PFSK-1 (cell line): ENCODE measurements at regions not wholly inside any gene's neighbourhood (a gene's known extent, or its start where the extent isn't known, plus 50 kb on each side); places are given as distances from the start of the nearest gene placed in this dataset.

ENCODE experiments used
- FOXP2 ChIP-seq: optimal IDR thresholded peaks from 2 replicates; pipeline ENCODE3; 2011; ENCODE audit warnings: borderline replicate concordance, control low read depth, inconsistent platforms; ENCODE audit not compliant: insufficient read depth; ENCODE audit errors: extremely low read length, extremely low read depth
- POLR2AphosphoS5 ChIP-seq: IDR thresholded peaks from 2 replicates; pipeline ENCODE4 v1.6.1; 2012; ENCODE audit warnings: low read depth, mild to moderate bottlenecking, control low read depth, low read length, moderate library complexity
- SIN3A ChIP-seq: IDR thresholded peaks from 2 replicates; pipeline ENCODE4 v1.6.1; 2012; ENCODE audit warnings: mild to moderate bottlenecking, low read length, moderate library complexity, borderline replicate concordance; ENCODE audit not compliant: insufficient read depth
- TAF1 ChIP-seq: IDR thresholded peaks from 2 replicates; pipeline ENCODE4 v1.6.1; 2012; ENCODE audit warnings: low read length, control low read depth, borderline replicate concordance; ENCODE audit not compliant: insufficient read depth
- TF ChIP-seq, protein P1 (sequence below), 2 experiments: IDR thresholded peaks; 2 replicates each; pipeline versions ENCODE4 v1.6.1 to v1.8.0; 2011 to 2012; ENCODE audit warnings: low read depth in 2 of 2, low read length in 2 of 2, control low read depth in 1 of 2, inconsistent platforms in 1 of 2, mild to moderate bottlenecking in 1 of 2, moderate library complexity in 1 of 2; ENCODE audit not compliant: insufficient read depth in 1 of 2

- TF ChIP-seq FOXP2 (no peak), TAF1 (no peak), POLR2AphosphoS5 (no peak), SIN3A (no peak)
- TF ChIP-seq, protein P1, sequence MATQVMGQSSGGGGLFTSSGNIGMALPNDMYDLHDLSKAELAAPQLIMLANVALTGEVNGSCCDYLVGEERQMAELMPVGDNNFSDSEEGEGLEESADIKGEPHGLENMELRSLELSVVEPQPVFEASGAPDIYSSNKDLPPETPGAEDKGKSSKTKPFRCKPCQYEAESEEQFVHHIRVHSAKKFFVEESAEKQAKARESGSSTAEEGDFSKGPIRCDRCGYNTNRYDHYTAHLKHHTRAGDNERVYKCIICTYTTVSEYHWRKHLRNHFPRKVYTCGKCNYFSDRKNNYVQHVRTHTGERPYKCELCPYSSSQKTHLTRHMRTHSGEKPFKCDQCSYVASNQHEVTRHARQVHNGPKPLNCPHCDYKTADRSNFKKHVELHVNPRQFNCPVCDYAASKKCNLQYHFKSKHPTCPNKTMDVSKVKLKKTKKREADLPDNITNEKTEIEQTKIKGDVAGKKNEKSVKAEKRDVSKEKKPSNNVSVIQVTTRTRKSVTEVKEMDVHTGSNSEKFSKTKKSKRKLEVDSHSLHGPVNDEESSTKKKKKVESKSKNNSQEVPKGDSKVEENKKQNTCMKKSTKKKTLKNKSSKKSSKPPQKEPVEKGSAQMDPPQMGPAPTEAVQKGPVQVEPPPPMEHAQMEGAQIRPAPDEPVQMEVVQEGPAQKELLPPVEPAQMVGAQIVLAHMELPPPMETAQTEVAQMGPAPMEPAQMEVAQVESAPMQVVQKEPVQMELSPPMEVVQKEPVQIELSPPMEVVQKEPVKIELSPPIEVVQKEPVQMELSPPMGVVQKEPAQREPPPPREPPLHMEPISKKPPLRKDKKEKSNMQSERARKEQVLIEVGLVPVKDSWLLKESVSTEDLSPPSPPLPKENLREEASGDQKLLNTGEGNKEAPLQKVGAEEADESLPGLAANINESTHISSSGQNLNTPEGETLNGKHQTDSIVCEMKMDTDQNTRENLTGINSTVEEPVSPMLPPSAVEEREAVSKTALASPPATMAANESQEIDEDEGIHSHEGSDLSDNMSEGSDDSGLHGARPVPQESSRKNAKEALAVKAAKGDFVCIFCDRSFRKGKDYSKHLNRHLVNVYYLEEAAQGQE (IDR thresholded peaks at IDR 0.05; ENCODE audit: insufficient read depth in 1 of 2, low read depth in 2 of 2, low read length in 2 of 2), result no peak
These were observed 453.8 kb downstream of the CDH2 start for GRCh38 chr18:27723168-27723567.

GRCh38 chr18:27719680-27720079 lies 457.2 kb downstream of the CDH2 start:
- TF ChIP-seq SIN3A (no peak), FOXP2 (no peak), POLR2AphosphoS5 (no peak), TAF1 (no peak)
- TF ChIP-seq, protein P1 (IDR thresholded peaks at IDR 0.05; ENCODE audit: insufficient read depth in 1 of 2, low read depth in 2 of 2, low read length in 2 of 2), result no peak

DNA sequence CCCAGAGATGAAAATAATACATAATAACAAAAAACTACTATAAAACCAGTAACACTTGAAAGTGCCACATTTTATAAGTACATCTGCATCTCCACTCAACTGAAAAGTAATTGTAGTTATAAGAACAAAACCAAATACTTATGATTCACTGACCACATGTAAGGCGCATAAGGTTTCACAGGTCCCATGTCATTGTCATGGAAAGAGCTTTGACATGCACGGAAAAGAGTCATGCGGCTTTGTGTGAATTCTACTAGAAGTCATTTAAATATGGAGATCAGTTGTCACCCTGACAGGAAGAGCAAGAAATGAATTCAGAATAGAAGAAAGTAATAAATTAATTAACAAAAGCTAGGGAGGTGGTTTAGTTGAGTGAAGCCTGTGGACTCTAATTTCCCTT lies 459.1 kb downstream of the CDH2 start:
- TF ChIP-seq TAF1 (no peak), SIN3A (no peak), FOXP2 (no peak), POLR2AphosphoS5 (no peak)
- TF ChIP-seq, protein P1 (IDR thresholded peaks at IDR 0.05; ENCODE audit: insufficient read depth in 1 of 2, low read depth in 2 of 2, low read length in 2 of 2), result no peak

DNA sequence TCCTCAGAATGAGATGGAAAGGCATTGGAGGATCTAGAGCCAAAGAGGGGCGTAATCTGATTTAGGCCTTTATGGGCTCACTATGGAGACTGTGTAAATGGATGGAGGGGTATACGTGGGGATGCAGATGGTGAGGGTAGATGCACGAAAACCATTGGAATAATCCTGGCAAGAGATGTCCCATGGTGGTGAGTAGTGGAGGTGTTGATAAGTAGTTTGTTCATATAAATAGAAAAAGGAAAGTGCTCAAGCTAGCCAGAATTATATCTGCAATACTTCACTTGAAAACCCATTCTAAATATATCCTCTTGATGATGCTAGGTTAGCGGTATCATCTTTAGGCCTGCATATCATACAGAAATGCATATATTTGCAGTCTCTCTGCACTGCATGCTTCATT lies 459.7 kb downstream of the CDH2 start:
- TF ChIP-seq FOXP2, result no peak
- TF ChIP-seq POLR2AphosphoS5, result no peak
- TF ChIP-seq TAF1, result no peak
- TF ChIP-seq, protein P1 (IDR thresholded peaks at IDR 0.05; ENCODE audit: insufficient read depth in 1 of 2, low read depth in 2 of 2, low read length in 2 of 2), result no peak
- TF ChIP-seq SIN3A, result no peak

DNA sequence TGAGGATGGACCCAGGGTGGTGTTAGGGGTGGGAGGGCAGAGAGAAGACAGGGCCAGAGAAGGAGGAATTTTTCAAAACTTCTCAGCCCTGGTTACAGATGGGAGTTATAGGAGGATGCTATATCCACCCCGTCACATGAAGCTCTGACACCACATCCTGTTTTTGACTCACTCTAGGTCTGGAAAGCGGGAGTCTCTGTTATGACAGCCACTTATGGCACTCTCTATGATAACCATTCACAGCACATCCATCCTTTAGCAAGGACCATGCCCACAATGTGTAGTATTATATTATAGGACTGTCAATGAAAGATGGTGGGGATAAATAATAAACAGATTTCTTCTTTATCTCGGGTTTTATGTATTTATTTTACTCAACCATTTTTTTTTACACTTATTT lies 461.2 kb downstream of the CDH2 start:
- TF ChIP-seq, protein P1 (IDR thresholded peaks at IDR 0.05; ENCODE audit: insufficient read depth in 1 of 2, low read depth in 2 of 2, low read length in 2 of 2), result no peak
- TF ChIP-seq SIN3A (no peak), POLR2AphosphoS5 (no peak), TAF1 (no peak), FOXP2 (no peak)
